Pancreas (tissue), 10 donors: ENCODE measurements at regions not wholly inside any gene's neighbourhood (a gene's known extent, or its start where the extent isn't known, plus 50 kb on each side); places are given as distances from the start of the nearest gene placed in this dataset.

Source experiments
- ATAC-seq, 4 donors: fragments of 200-7000 bp; cut with Tn5 transposase; one replicate each; pipeline versions ENCODE4 v1.8.0 to v1.9.1; 2020; ENCODE audit warnings: mild to moderate bottlenecking in 4 of 4, moderate library complexity in 4 of 4
- DNase-seq, 6 donors: peaks; one replicate each; pipeline ENCODE4 v3.0.0-alpha.2; 2020
- FAIRE-seq: peaks from 2 replicates; lab custom pipeline; 2012; peaks lifted over from hg19 to GRCh38; lab: Jason Lieb, UNC
- H3K27ac ChIP-seq, 4 donors: fragments of 200-600 bp; sonication (generic); 1 replicate in 3 of 4; 2 replicates in 1 of 4; pipeline versions ENCODE4 v1.5.0 to v1.8.0; 2020
- H3K27me3 ChIP-seq, 4 donors: fragments of 200-600 bp; one replicate each; pipeline ENCODE4 v1.8.0; 2021
- H3K36me3 ChIP-seq, 3 donors: fragments of 200-600 bp; sonication (generic) in 1 of 3; one replicate each; pipeline versions ENCODE4 v1.5.0 to v1.8.0; 2020 to 2021
- H3K4me1 ChIP-seq, 3 donors: fragments of 200-600 bp; one replicate each; pipeline ENCODE4 v1.8.0; 2021
- H3K4me3 ChIP-seq, 4 donors: fragments of 200-600 bp; sonication (generic) in 2 of 4; one replicate each; pipeline versions ENCODE4 v1.5.0 to v1.8.0; 2020 to 2021
- H3K9me3 ChIP-seq, 4 donors: fragments of 200-600 bp; one replicate each; pipeline ENCODE4 v1.8.0; 2021
- WGBS, 2 donors: extraction: QIAGEN DNeasy Blood & Tissue Kit; methylation state at CpG; one replicate each; pipeline ENCODE4 v1.1.7; 2013; 5-methylcytosine and 5-hydroxymethylcytosine counted together
- intact Hi-C, 3 donors: fragments of 100-400 bp; cut with DNase I; formaldehyde crosslinking; loops; one replicate each; pipeline versions ENCODE4 v1.11.1 to v1.14.2; 2022
- TF ChIP-seq, protein P1 (sequence below), 4 donors: fragments of 200-600 bp; sonication (generic) in 3 of 4; IDR thresholded peaks; one replicate each; pipeline versions ENCODE4 v1.5.0 to v1.8.0; 2021; ENCODE audit warnings: antibody characterized with exemption in 4 of 4
- donor health status: healthy with polysubstance abuse.
- donor health status: DM: no; HTN: no; CAD: no; lungs with moderate emphysema.
- donor health status: DM: no; HTN: no; CAD: no.
- donor health status: control.
- donor health status: control.
- donor health status: Bipolar disorder and iron deficiency.
- donor health status: DM: yes; HTN: yes; CAD: no.
- donor health status: DM: no; HTN: no; CAD: no.
- donor health status: DM: no; HTN: no; CAD: no.
- donor health status: DM: yes; HTN: yes; CAD: no.

DNA sequence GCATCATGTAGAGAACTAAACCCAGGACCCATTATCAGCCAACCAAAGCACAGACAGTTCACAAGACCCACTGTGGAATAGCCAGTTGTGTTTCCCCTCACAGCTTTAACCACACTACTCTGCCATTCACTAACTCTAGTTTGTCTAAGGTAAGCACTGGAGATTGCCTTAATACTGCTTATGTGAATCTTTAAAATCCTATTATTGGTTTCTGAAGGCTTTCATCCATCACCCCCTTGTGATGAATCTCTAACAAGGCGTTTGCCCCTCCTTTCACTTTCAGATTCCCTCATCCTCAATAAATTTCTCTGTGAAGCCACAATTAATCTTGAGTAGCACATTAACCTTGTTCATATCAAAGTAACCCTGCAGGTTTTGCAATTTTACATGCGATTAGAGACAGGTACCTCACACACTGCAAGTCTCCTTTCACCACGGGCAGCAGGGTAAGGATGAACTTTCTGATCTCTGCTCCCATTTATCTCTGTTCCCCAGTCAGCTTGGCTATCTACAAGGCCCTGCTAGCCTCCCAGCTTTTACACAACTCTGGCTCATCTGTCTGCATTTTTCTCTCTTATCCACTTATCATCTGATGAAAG is 785.6 kb downstream of the REEP3 start:
- H3K9me3 ChIP-seq = no peaks in the 10 kb centered on the region
- WGBS, 2 donors = 9 to 14% methylated on average over 3 of the region's 3 CpGs
- no peak overlapping the region for H3K4me3 ChIP-seq
- intact Hi-C loops = no loop called here
- ATAC-seq = peak in 2 of 4 donors; percentile 41 to 58
- no peaks in the 10 kb centered on the region for H3K36me3 ChIP-seq
- no peaks in the 10 kb centered on the region for H3K4me1 ChIP-seq
- no peak overlapping the region for H3K27ac ChIP-seq
- DNase-seq = no peak
- H3K27me3 ChIP-seq = no peaks in the 10 kb centered on the region
- no peak for FAIRE-seq
- TF ChIP-seq, protein P1, sequence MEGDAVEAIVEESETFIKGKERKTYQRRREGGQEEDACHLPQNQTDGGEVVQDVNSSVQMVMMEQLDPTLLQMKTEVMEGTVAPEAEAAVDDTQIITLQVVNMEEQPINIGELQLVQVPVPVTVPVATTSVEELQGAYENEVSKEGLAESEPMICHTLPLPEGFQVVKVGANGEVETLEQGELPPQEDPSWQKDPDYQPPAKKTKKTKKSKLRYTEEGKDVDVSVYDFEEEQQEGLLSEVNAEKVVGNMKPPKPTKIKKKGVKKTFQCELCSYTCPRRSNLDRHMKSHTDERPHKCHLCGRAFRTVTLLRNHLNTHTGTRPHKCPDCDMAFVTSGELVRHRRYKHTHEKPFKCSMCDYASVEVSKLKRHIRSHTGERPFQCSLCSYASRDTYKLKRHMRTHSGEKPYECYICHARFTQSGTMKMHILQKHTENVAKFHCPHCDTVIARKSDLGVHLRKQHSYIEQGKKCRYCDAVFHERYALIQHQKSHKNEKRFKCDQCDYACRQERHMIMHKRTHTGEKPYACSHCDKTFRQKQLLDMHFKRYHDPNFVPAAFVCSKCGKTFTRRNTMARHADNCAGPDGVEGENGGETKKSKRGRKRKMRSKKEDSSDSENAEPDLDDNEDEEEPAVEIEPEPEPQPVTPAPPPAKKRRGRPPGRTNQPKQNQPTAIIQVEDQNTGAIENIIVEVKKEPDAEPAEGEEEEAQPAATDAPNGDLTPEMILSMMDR (IDR thresholded peaks at IDR 0.05) = no peak

DNA sequence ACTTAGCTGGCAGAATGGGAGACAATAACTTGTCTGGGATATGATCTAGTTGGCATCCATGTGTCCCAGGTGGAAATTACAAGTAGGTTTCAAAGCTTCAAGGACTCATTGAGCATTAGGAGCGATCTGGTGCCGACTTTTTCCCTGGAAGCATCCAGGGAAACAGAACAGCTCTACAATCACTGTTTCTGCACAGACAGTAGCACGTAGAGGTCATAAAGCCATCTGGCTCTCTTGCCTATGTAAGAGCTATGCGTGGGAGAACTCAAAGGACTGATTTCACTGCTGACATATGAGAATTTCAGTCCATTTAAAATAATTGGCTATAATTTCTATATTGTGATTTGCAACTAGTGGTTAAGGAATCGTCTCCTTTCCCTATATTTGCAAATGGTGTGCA is 791.7 kb downstream of the REEP3 start:
- Histone ChIP-seq H3K27ac (no peak overlapping the region), H3K4me1 (no peaks in the 10 kb centered on the region), H3K36me3 (no peaks in the 10 kb centered on the region), H3K27me3 (no peaks in the 10 kb centered on the region), H3K4me3 (no peak overlapping the region), H3K9me3 (no peaks in the 10 kb centered on the region)
- DNase-seq (no peak), ATAC-seq (no peak), FAIRE-seq (no peak)
- intact Hi-C loops = no loop called here
- TF ChIP-seq, protein P1 (IDR thresholded peaks at IDR 0.05) = no peak
- 61 to 66% methylated on average over 5 of the region's 5 CpGs for WGBS, 2 donors

GRCh38 chr10:64313967-64314366 is 792.8 kb downstream of the REEP3 start:
- no peak for ATAC-seq
- 36 to 37% methylated on average over 2 of the region's 2 CpGs for WGBS, 2 donors
- TF ChIP-seq, protein P1 (IDR thresholded peaks at IDR 0.05) = no peak

DNA sequence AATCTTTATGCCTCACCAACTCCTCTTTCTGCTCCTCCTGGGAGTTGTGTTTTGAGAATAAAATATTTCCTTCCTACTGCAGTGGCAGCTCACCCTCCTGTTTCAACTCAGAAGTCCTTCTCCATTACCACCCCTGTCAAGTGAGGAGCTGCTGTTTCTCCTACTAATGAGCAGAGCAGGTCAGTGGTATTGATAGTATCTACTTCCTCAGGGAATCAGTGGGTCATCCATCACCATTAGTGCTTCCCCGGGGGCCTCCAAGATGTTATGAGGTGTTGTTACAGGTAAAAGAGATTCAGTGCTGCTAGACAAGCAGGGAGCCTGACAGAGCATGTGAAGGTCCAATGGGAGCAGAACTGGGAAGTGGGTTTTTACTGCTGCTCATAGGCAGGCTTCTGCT is 795.2 kb downstream of the REEP3 start:
- no peaks in the 10 kb centered on the region for H3K4me1 ChIP-seq
- intact Hi-C loops = no loop called here
- no peak overlapping the region for H3K4me3 ChIP-seq
- no peaks in the 10 kb centered on the region for H3K36me3 ChIP-seq
- 48 to 72% methylated on average over 1 of the region's 1 CpG for WGBS, 2 donors
- FAIRE-seq (no peak), ATAC-seq (no peak), DNase-seq (no peak)
- no peaks in the 10 kb centered on the region for H3K9me3 ChIP-seq
- no peaks in the 10 kb centered on the region for H3K27me3 ChIP-seq
- H3K27ac ChIP-seq = no peak overlapping the region
- TF ChIP-seq, protein P1 (IDR thresholded peaks at IDR 0.05) = no peak

More at GRCh38 chr10:64313967-64314366, 792.8 kb downstream of the REEP3 start:
- no peak for FAIRE-seq
- no peak overlapping the region for H3K27ac ChIP-seq
- H3K4me3 ChIP-seq = no peak overlapping the region
- no peaks in the 10 kb centered on the region for H3K4me1 ChIP-seq
- H3K27me3 ChIP-seq = no peaks in the 10 kb centered on the region
- no peak for DNase-seq
- no peaks in the 10 kb centered on the region for H3K36me3 ChIP-seq
- no peaks in the 10 kb centered on the region for H3K9me3 ChIP-seq
- intact Hi-C loops = no loop called here

DNA sequence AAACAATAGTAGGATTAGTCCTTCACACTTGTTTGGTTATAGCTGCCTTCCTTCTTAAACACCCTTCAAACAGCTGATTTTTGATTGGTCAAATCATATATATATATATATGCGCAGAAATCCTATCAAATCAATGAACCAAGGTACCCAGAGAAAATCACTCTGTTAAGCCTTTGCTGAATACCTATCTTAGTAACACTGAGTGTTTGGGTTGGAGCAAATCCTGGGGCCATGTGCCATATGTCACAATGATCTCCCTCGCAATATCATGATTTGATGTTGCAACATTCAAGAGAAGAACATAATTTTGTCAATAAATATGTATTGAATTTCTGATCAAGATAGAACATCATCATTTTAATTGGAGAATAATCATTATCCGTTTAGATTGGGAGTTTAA is 795.6 kb downstream of the REEP3 start:
- Histone ChIP-seq H3K27ac (no peak overlapping the region), H3K9me3 (no peaks in the 10 kb centered on the region), H3K4me1 (no peaks in the 10 kb centered on the region), H3K36me3 (no peaks in the 10 kb centered on the region), H3K27me3 (no peaks in the 10 kb centered on the region), H3K4me3 (no peak overlapping the region)
- 85 to 87% methylated on average over 3 of the region's 3 CpGs for WGBS, 2 donors
- FAIRE-seq = no peak
- TF ChIP-seq, protein P1 (IDR thresholded peaks at IDR 0.05) = no peak
- intact Hi-C loops = no loop called here
- no peak for ATAC-seq
- no peak for DNase-seq
